ENCODE measurements at regions not wholly inside any gene's neighbourhood (a gene's known extent, or its start where the extent isn't known, plus 50 kb on each side); places are given as distances from the start of the nearest gene placed in this dataset.

- no peak for TF ChIP-seq ZNF416 (tag by site-specific recombination; IDR thresholded peaks at IDR 0.05)
- no peak for TF ChIP-seq CTCF (tag by site-specific recombination; IDR thresholded peaks at IDR 0.05)
- no peak for TF ChIP-seq ZNF239 (tag by site-specific recombination; IDR thresholded peaks at IDR 0.05)
- no peak for TF ChIP-seq ZNF37A (tag by site-specific recombination; IDR thresholded peaks at IDR 0.05)
- TF ChIP-seq PATZ1 (tag by site-specific recombination; IDR thresholded peaks at IDR 0.05) = no peak
Measured at GRCh38 chr2:81852651-81853050, 1548.1 kb upstream of the LRRTM1 start.

Measured in HEK293 (cell line).